ENCODE measurements at regions not wholly inside any gene's neighbourhood (a gene's known extent, or its start where the extent isn't known, plus 50 kb on each side); places are given as distances from the start of the nearest gene placed in this dataset.

- no peaks in the 10 kb centered on the region for H3K79me2 ChIP-seq (ENCODE audit: insufficient read depth, low read length)
- H3K9me3 ChIP-seq (ENCODE audit: insufficient read depth, low read length, severe bottlenecking): no peaks in the 10 kb centered on the region
- no peak overlapping the region for H3K9ac ChIP-seq (ENCODE audit: low read depth, low read length)
- DNase-seq (no peak), ATAC-seq (ENCODE audit: insufficient read depth, low read depth) (no peak)
- no peak overlapping the region for H3K4me3 ChIP-seq (ENCODE audit: low read depth in 1 of 2, low read length in 2 of 2)
- H3K27ac ChIP-seq (ENCODE audit: low read length): no peak overlapping the region
- H4K20me1 ChIP-seq (ENCODE audit: insufficient read depth, low read length): no peaks in the 10 kb centered on the region
- TF ChIP-seq EZH2 (IDR thresholded peaks at IDR 0.05; ENCODE audit: borderline replicate concordance, low read depth, low read length, severe bottlenecking): no peak
- no peak for TF ChIP-seq CTCF (IDR thresholded peaks at IDR 0.05; ENCODE audit: borderline replicate concordance, extremely low read depth, low read length, poor library complexity, severe bottlenecking)
- H3K4me1 ChIP-seq (ENCODE audit: insufficient read depth, low read length): no peaks in the 10 kb centered on the region
- H3K36me3 ChIP-seq (ENCODE audit: insufficient read depth, low read length): no peaks in the 10 kb centered on the region
- no peak overlapping the region for H3K4me2 ChIP-seq (ENCODE audit: insufficient read depth, low read length)
- no peak overlapping the region for H2AFZ ChIP-seq (ENCODE audit: low read depth, low read length)
- H3K27me3 ChIP-seq (ENCODE audit: insufficient read depth, low read length, poor library complexity): no peaks in the 10 kb centered on the region
Observed at GRCh38 chr7:68107261-68107660, 1110.6 kb downstream of the TYW1 start.

- H4K20me1 ChIP-seq (ENCODE audit: insufficient read depth, low read length): no peaks in the 10 kb centered on the region
- no peak overlapping the region for H2AFZ ChIP-seq (ENCODE audit: low read depth, low read length)
- H3K4me2 ChIP-seq (ENCODE audit: insufficient read depth, low read length): no peak overlapping the region
- H3K79me2 ChIP-seq (ENCODE audit: insufficient read depth, low read length): no peaks in the 10 kb centered on the region
- TF ChIP-seq EZH2 (IDR thresholded peaks at IDR 0.05; ENCODE audit: borderline replicate concordance, low read depth, low read length, severe bottlenecking): no peak
- no peak for TF ChIP-seq CTCF (IDR thresholded peaks at IDR 0.05; ENCODE audit: borderline replicate concordance, extremely low read depth, low read length, poor library complexity, severe bottlenecking)
- no peak overlapping the region for H3K4me3 ChIP-seq (ENCODE audit: low read depth in 1 of 2, low read length in 2 of 2)
- H3K27me3 ChIP-seq (ENCODE audit: insufficient read depth, low read length, poor library complexity): no peaks in the 10 kb centered on the region
- no peak overlapping the region for H3K9ac ChIP-seq (ENCODE audit: low read depth, low read length)
- no peak overlapping the region for H3K27ac ChIP-seq (ENCODE audit: low read length)
- ATAC-seq (ENCODE audit: insufficient read depth, low read depth) (no peak), DNase-seq (no peak)
- no peaks in the 10 kb centered on the region for H3K4me1 ChIP-seq (ENCODE audit: insufficient read depth, low read length)
- H3K36me3 ChIP-seq (ENCODE audit: insufficient read depth, low read length): no peaks in the 10 kb centered on the region
- no peaks in the 10 kb centered on the region for H3K9me3 ChIP-seq (ENCODE audit: insufficient read depth, low read length, severe bottlenecking)
Observed at GRCh38 chr7:68107968-68108367, 1111.3 kb downstream of the TYW1 start.

GRCh38 chr7:68109299-68109698 is 1112.7 kb downstream of the TYW1 start:
- DNase-seq: no peak
- Histone ChIP-seq H3K4me1 (ENCODE audit: insufficient read depth, low read length) (no peaks in the 10 kb centered on the region), H4K20me1 (ENCODE audit: insufficient read depth, low read length) (no peaks in the 10 kb centered on the region), H3K27me3 (ENCODE audit: insufficient read depth, low read length, poor library complexity) (no peaks in the 10 kb centered on the region), H3K27ac (ENCODE audit: low read length) (no peak overlapping the region), H3K79me2 (ENCODE audit: insufficient read depth, low read length) (no peaks in the 10 kb centered on the region), H3K9me3 (ENCODE audit: insufficient read depth, low read length, severe bottlenecking) (no peaks in the 10 kb centered on the region), H3K4me2 (ENCODE audit: insufficient read depth, low read length) (no peak overlapping the region), H2AFZ (ENCODE audit: low read depth, low read length) (no peak overlapping the region), H3K4me3 (ENCODE audit: low read depth in 1 of 2, low read length in 2 of 2) (no peak overlapping the region), H3K36me3 (ENCODE audit: insufficient read depth, low read length) (no peaks in the 10 kb centered on the region), H3K9ac (ENCODE audit: low read depth, low read length) (no peak overlapping the region)
- ATAC-seq (ENCODE audit: insufficient read depth, low read depth): no peak
- TF ChIP-seq CTCF (IDR thresholded peaks at IDR 0.05; ENCODE audit: borderline replicate concordance, extremely low read depth, low read length, poor library complexity, severe bottlenecking) (no peak), EZH2 (IDR thresholded peaks at IDR 0.05; ENCODE audit: borderline replicate concordance, low read depth, low read length, severe bottlenecking) (no peak)

- H3K79me2 ChIP-seq (ENCODE audit: insufficient read depth, low read length): no peaks in the 10 kb centered on the region
Observed at GRCh38 chr7:68119411-68119810, 1122.8 kb downstream of the TYW1 start.

More at GRCh38 chr7:68119411-68119810, 1122.8 kb downstream of the TYW1 start:
- H3K27me3 ChIP-seq (ENCODE audit: insufficient read depth, low read length, poor library complexity): no peaks in the 10 kb centered on the region
- ATAC-seq (ENCODE audit: insufficient read depth, low read depth) (no peak), DNase-seq (no peak)
- no peaks in the 10 kb centered on the region for H3K4me1 ChIP-seq (ENCODE audit: insufficient read depth, low read length)
- H2AFZ ChIP-seq (ENCODE audit: low read depth, low read length): no peak overlapping the region
- TF ChIP-seq EZH2 (IDR thresholded peaks at IDR 0.05; ENCODE audit: borderline replicate concordance, low read depth, low read length, severe bottlenecking) (no peak), CTCF (IDR thresholded peaks at IDR 0.05; ENCODE audit: borderline replicate concordance, extremely low read depth, low read length, poor library complexity, severe bottlenecking) (no peak)
- no peak overlapping the region for H3K4me2 ChIP-seq (ENCODE audit: insufficient read depth, low read length)
- no peak overlapping the region for H3K27ac ChIP-seq (ENCODE audit: low read length)
- H3K9ac ChIP-seq (ENCODE audit: low read depth, low read length): no peak overlapping the region
- no peaks in the 10 kb centered on the region for H4K20me1 ChIP-seq (ENCODE audit: insufficient read depth, low read length)
- H3K36me3 ChIP-seq (ENCODE audit: insufficient read depth, low read length): no peaks in the 10 kb centered on the region
- no peak overlapping the region for H3K4me3 ChIP-seq (ENCODE audit: low read depth in 1 of 2, low read length in 2 of 2)
- peaks cover 12% of the 10 kb centered on the region for H3K9me3 ChIP-seq (ENCODE audit: insufficient read depth, low read length, severe bottlenecking)

Measured in DND-41 (cell line).